Hematopoietic multipotent progenitor cell (in vitro differentiated cells): ENCODE measurements at regions not wholly inside any gene's neighbourhood (a gene's known extent, or its start where the extent isn't known, plus 50 kb on each side); places are given as distances from the start of the nearest gene placed in this dataset.

ENCODE experiments used
- DNase-seq, 3 donors: peaks; one replicate each; pipeline ENCODE4 v3.0.0-alpha.2; 2011 to 2015; ENCODE audit warnings: low read depth in 2 of 3, low spot score in 2 of 3

GRCh38 chr5:68529581-68529980 is 314.0 kb downstream of the PIK3R1 start:
- no peak for DNase-seq

DNA sequence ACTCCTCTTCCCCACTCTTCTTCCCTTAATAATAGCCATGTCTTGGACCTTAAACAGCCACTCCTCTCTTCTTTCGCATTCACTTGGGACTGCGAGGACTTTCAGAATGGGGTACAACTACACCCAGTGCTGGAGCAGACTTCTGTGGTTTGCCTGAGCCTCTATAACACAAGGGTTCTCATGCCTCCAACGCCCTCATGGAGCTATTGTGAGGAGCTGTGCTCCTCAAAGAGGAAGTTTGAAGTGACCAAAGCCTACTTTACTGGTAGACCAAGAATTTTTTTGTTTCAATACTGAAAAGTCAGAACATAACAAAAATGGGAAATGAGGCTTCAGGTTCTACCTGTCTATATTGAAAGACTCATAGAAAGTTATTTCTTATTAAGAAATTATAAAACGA is 316.4 kb downstream of the PIK3R1 start:
- DNase-seq, result no peak

DNA sequence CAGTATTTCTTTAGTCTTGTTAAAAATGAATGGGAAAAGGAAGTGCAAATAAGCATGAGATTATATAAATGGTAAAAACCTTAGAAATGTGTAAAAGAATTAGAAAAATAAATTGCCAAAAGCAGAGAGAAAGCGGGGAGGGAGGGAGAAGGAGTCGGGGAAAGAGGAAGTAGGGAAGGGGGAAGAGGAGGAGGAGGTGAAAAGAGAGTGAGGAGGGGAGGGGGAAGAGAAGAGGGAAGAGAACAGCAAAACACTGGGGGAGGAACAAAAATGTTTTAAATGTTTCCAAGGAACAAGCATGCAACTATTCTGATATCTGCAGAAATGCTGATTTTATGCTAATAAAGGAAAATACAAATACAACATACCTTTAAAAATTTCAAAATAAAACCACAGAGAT is 317.5 kb downstream of the PIK3R1 start:
- DNase-seq, result no peak

DNA sequence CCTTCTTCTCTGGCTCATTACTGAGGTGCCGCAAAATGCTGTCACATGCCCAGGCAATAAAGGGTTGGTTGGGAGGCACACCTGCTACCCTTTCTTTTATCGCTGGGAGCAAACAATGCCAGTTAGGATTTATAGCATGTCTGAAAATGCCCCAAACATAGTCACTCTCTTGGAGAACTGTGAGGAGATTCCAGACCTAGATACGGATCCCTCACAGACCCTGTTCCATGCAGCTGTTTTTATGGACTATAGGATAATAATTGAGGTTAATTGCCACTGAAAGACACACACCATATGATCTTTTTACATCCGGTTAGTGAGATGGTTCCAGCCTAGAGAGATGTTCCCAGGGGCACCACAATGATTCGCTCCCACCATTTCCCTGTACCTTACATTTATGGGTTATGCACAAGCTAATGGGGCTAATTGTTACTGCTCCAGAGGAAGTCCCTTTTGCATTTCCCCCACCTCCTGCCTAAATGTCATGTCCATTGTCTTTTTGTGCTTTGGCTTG is 318.1 kb downstream of the PIK3R1 start:
- DNase-seq, result no peak

DNA sequence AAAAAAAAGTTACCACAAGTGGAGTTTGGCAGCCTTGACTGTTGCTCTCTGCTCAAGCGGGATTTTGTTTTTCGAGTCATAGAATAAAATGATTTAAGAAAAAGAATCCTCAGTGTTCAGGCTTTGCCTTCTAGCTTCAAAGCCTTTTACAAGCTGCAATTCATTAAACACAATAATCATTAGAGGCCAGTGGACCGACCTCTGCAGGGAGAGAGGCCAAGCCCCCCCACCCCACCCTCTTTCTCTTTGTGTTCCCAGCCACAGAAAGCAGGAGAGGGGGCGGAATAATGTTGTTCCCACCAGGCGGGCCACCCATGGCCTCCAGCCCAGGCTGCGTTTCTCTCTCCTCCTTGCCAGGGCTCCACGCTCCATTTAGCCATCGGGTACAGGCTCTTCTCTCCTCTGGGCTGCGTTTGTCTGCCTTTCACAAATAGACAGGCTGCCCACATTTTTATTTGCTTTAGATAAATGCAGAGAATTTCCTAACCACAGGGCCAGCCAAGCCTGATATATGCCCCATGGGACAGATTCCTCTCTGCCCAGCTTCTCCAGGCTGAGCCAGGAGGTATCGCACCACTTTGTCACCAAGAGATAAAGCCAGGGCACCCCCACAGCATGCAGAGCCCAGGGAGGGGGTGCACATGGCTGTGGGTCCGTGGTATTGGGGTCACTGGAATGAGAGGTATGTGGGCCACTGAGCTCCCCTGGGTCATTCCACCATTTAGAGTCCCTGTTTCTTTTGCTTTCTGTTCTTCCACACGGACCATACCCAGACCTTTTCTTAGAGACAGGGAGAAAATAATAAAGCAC is 318.8 kb downstream of the PIK3R1 start:
- DNase-seq, result no peak

DNA sequence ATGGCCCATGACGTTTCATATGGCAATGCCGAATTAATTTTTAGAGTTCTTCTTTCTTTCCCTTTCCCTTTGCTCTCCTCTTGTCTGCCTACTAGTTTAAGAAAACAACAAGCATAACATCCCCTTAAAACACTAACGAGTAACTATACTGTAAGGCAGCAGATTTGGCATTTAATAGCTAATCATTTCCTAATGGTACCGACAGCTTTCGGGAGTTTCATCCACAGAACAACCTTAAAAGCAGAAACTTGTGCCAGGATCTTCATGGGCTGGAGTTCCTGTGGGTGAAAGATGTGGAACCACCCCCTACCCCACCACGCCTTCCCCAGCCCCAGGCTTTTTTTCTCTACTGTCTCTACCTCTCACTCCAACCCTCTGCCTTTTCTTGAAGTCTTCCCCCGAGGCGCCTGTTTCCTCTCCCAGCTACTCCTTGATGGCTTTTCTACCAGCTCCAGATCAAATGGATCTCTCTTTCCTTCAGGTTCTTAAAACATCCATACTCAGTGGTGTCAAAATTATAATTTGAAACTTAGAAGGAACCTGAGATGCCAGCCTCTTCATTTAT is 319.5 kb downstream of the PIK3R1 start:
- no peak for DNase-seq

GRCh38 chr5:68538814-68539420 is 323.4 kb downstream of the PIK3R1 start:
- DNase-seq, result no peak

DNA sequence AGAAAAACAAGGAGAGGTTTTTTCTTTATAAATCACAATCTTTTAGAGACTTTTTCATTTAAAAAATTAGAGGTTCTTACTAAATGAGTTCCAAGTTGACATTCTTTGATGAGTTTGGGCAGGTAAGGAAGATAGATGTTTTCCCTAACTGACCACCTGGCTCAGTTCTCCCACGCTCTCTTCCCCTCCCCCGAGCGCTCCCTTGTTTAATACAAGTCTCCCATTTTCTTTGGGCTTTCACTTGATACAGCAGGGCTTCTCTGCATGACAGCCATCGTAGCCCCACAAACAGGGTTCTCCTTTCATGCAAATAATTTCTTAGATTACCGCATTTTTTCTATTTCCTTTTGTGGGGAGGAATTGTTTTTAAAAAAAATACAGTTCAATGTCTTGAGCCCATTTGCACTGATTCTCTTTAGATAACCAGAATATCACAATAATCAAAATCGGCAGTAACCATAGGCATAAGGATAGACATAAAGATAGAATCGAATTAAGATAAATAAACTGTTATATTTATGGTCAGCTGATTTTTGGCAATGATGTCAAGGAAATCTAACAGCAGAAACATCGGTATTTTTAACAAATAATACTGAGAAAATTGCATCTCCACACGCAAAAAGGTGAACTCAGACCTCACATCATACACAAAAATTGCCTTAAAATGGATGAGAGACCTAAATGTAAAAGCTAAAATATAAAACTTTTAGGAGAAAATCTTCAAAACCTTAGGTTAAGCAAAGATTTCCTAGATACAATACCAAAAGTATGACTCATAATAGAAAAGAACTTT is 325.4 kb downstream of the PIK3R1 start:
- DNase-seq, result no peak

DNA sequence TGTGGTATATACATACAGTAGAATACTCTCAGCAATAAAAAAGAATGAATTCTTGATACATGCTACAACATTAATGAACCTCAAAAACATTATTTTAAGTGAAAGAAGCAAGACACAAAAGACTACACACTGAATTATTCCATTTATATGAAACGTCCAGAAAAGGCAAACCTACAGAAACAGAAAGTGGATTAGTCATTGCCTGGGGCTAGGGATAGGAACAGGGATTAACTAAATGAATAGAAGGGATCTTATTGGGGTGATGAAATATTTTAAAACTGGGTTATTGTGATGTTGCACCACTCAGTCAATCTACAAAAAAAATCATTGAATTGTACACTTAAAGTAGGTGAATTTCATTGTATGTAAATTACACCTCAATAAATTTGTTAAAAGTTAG is 326.7 kb downstream of the PIK3R1 start:
- DNase-seq, result no peak

- no peak for DNase-seq
Measured at GRCh38 chr5:68543212-68543611, 327.7 kb downstream of the PIK3R1 start.

GRCh38 chr5:68544091-68544647 is 328.6 kb downstream of the PIK3R1 start:
- DNase-seq, result no peak

DNA sequence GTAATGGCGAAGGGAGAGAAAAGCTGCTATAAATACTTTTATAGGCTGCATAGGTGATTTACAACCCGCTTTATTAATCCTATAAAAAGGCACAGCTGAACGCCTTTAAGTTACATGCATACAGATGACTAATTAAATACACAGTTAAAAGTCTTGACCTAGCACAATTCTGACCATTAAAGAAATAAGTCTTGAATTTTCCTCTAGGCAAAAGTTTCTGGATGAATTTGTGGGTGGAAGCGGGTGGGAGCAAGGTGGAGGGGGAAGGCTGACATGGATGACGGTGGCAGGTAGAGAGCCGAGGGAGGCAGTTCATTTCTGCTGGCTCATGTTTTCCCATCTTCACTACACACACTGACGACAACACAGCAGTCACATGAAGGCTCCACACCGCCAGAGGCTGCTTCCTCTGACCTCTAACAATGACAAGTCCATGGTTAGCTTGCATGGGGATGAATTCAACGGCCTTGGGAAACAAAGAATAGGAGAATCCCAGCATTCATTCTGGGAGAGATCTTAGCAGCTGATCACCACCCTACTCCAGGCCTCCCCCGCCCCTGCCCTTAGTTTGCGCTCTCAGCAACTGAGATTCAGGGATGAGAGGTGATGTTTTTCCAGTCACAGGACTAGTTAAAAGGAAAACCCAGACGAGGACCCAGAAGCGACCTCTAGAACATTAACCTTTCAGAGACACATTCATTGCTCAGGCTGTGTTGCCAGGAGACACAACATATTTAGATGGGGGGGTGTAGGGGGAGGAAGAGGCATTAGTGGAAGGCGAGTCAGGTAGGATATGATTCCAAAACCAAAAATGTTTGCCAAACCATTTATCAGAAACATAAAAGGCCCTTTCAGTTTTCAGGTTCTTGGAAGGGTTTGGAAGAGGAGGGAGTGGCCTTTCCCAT is 329.3 kb downstream of the PIK3R1 start:
- no peak for DNase-seq

DNA sequence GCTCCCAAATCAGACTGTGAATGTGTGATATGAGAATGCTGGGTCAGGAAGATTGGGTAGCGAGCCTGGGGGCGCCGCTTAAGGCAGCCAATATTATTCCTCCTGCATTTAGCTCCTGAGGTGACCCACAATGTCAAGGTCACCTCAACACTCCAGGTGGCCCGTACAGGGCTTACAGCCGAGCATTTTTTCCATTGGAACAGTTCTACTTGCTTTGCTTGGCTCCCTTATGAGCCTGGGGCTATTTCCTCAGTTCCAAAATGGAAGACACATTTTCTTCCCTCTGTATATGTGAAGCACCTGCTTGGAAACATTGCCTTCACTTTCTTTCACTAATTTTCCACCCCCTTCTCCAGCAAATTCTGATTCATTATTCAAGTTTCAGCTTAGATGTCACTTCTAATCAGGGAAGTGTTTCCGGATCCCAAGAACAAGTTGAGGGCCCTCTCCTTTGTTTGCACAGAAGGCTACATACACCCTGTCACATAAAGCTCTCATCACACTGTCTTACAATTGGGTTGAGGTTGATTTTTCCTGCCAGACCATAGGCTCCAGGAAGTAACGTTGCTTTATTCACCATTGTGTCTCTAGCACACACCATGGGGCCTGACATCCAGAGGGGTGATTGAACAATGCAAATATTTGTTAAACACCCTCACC is 330.2 kb downstream of the PIK3R1 start:
- no peak for DNase-seq

DNA sequence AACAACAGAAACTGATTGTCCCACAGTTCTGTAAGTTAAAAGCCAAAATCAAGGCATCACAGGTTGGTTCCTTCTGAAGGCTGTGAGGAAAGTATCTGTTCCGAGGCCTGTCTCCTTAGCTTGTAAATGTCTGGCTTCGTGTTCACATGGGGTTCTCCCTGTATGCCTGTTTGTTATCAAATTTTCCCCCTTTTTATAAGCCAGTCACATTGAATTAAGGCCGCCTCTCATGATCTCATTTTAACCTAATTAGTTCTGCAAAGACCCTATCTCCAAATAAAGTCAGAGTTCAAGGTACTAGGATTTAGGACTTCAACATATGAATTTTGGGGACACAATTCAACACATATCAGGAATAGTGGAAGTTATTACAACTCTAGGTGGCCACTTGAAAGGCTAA is 331.5 kb downstream of the PIK3R1 start:
- no peak for DNase-seq

GRCh38 chr5:68547622-68548021 is 332.1 kb downstream of the PIK3R1 start:
- no peak for DNase-seq

GRCh38 chr5:68548959-68549676 is 333.6 kb downstream of the PIK3R1 start:
- no peak for DNase-seq

- no peak for DNase-seq
Measured at GRCh38 chr5:68550015-68550414, 334.5 kb downstream of the PIK3R1 start.

- no peak for DNase-seq
Measured at GRCh38 chr5:68551436-68551835, 335.9 kb downstream of the PIK3R1 start.
